Head of caudate nucleus (tissue), 42 donors: ENCODE measurements at regions not wholly inside any gene's neighbourhood (a gene's known extent, or its start where the extent isn't known, plus 50 kb on each side); places are given as distances from the start of the nearest gene placed in this dataset.
A peak's percentile ranks its signal among the peaks of the same experiment; 100 is the strongest.

Experiments used
- DNase-seq, 42 donors: peaks; one replicate each; pipeline versions ENCODE4 v3.0.0 to v3.0.0-alpha.2; 2020 to 2021; ENCODE audit warnings: mixed read lengths in 7 of 42
- intact Hi-C: fragments of 100-400 bp; cut with DNase I; formaldehyde crosslinking; loops from one replicate; pipeline ENCODE4 v1.15.0; 2022

DNA sequence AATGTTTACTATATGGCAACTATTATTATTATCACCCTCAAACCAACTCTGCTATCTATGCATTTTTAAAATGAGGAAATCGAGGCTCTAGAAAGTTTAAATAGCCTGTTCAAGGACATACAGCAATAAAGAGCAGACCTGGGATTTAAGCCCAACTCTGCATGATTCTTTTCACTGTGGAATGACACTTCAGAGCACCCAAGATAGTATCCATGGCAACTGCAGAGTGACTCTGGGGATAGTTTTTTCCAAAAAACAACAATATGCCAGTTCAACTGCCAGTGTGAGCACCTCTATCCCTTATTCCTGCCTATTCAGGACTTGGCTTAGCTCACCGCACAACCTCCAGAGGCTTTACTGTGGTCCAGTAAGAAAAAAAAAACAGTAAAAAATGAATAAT is 293.9 kb downstream of the BRINP2 start:
- DNase-seq = no peak
- intact Hi-C loops = no loop called here

DNA sequence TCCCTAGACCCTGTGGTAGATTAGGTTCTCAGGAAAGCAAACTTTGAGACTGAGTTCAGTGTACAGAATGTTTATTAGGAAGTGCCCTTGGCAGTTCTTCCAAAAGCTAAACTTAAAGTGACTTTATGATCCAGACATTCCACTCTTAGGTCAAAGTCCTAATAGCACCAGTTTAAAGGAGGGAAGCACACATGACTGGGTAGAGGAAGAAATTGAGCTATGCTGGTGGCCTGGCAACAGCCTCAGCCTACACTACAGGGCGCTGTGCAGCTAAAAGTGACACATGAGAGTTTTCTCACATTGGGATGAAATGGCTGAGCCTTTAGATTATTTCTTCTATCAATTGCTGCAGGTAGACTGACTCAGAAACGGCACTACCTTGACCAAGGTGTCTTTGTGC is 280.4 kb downstream of the BRINP2 start:
- intact Hi-C loops = no loop called here
- no peak for DNase-seq

DNA sequence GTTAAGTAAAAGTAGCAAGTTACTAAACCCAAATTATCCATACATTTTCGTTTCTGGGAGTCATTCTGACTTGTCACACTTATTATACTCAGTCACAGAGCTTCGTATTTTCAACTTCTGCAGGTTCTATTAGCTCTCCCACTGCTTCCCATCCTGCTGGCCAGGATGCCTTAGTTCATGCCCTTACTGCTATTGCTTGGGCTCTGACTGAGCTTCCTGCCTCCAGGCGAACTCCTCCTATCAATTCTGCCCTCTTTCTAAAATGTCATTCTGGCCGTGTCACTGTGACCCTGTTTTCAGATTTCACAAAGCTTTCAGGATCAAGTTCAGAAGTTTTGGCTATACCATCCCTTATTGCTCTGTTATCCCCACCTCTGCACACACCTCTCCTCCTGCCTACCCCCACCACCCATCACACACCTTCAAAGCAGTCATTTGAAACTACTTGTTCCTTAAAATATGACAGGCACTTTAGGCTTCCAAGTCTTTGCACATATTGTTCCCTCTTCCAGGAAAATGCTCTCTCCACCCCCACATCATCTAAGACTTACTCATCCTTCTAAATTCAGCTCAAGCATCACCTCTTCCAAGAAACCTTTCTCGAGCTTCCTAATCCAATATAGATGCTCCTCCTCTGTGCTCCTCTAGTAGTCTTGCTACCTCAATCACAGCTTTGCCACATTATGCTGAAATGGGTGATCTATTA is 278.0 kb downstream of the BRINP2 start:
- peak in 39 of 42 donors; percentile 12 to 80 (median 46) for DNase-seq
- intact Hi-C loops = no loop called here

DNA sequence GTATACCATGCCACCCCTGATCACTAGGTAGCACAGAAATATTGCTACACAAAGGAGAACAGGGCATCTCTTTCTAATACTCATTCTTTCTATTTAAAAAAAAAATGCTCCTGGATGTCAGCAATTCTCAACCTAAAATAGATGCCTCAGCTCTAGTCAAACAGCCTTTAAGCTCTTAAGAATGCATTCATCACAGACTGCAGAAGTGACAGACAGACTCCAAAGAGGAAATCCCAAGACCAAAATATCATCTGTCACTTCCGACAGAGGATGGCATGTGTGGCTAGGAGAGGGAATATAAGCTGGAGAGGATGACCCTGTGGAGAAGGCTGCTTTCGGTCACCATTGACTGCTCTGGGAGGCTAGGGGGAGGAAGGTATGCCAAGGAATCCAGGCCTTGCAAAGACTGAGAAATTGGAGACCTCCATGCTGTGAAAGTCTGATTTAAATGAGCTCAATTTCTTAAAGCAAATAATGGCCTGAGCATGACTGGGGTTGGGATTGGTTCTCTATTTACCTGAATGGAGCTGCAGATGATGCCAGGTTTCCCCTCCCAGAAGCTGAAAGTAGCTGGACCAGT is 277.4 kb downstream of the BRINP2 start:
- no peak for DNase-seq
- intact Hi-C loops = no loop called here

DNA sequence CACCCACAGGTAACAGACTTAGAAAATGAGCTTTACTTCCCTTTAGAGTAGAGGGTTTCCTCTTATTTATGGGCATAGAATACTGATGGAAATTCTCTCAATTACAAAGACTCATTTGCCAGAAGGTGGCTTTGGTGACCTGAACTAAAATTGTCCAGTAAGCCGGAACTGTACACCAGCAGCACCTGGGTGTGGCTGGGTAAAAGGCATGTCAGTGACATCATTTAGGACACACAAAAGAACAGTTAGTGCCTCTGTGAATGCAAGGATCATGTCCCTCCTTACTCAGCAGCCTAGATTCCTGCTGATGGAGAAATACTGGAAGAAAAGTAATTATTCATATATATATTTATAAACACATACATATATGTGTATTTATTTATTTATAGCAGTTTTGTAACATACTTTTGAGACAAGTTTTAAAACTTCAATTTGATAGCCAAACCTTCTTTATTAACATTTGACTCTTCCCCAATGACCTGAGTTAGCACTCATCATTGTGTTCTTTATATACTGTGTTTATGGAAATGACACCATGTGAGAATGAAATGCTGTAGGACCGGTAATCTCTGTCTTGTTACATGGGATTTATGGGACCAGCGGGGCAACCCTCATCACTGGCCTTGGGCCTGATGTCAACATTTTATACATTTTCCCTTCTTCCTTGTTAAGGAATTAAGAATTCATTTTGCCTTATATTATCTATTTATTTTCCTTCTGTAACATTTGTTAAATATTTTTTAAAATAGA is 274.4 kb downstream of the BRINP2 start:
- no peak for DNase-seq
- intact Hi-C loops = no loop called here

DNA sequence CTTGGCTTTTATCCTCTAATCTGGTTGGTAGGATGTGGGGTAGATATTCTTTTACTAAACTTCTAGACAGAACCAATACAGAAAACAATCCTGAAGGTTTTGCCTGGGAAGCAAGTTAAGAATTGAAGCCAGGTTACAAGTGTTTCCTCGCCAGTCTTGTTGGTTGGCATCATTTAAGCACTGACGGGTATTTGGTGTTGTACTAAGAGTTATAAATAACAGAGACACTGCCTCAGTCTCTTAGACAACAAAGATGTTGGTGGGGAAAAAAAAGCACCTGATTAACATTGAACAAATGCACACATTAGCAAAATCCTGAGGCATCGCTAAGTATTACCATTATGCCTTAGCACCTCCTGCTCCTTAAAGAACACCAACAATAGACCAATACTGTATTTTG is 272.2 kb downstream of the BRINP2 start:
- intact Hi-C loops = no loop called here
- no peak for DNase-seq

DNA sequence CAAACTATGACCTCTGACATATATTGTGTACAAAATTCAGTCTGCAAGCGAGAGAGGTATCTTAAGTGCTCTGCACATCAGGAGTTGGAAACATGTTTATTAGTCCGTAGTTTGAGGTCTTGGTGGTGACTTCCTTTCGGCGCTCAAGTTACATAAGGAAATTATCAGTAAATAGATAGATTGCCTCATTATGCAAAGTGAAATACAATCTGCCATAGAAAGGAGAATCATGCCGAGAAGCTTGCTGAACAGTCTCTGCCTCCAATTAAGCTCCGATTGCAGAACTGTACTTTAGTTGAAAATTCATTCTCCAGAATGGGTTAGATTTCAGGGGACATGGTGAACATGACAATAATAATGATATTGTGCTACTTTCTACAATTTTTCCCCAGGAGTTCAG is 271.8 kb downstream of the BRINP2 start:
- intact Hi-C loops = no loop called here
- DNase-seq = no peak

DNA sequence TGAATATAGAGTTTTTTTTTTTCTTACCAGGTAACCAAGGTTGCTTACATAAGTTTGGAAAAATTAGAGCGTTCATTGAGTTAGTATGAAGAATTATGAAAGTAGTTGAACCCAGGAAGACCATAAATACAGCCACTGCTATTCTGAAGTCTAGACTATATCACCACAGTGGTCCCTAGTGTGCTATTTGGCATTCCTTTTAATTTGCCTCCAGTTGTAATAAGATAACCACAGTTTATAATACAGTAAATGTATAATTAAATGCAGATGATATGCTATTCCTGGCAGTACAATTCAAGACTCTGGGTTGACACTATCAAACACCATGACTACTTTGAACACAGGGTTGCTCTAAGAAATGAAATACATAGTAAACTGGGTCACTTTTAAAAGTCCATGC is 270.5 kb downstream of the BRINP2 start:
- intact Hi-C loops = no loop called here
- DNase-seq = no peak

DNA sequence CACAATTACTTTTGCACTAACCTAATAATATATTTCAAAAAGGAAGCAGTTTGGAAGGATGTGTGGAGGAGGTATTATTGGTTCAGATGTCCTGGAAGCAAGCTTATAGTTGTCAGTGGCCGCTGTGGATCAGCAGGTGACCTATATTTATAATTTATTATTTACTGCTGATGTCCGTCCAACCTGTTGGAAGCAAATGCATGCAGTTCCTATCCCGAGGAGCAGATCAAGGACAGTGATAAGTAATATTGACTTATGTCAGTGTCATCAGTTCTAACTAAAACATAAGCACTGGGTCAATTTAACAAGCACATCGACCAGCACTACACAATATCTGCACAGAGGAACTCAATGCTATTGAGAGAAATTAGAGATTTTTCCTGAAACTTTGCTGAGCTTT is 270.1 kb downstream of the BRINP2 start:
- no peak for DNase-seq
- intact Hi-C loops = no loop called here

DNA sequence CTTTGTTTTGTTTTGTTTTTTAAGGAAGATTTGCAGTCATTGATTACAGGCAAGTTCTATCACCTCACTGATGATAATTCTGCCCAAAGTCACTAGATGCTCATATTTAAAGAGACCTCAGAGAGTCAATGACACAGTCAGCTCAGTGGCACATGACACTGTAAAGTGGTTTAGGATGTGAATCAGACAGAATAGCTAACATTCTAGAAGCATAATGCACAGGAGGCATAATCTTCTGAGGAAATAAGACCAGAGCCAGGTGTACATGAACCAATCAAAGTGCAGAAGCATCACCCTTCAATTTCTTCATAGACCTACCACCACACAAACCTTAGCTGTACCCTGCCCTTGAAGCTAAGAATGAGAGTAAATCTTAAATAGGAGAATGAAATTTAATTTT is 268.5 kb downstream of the BRINP2 start:
- no peak for DNase-seq

DNA sequence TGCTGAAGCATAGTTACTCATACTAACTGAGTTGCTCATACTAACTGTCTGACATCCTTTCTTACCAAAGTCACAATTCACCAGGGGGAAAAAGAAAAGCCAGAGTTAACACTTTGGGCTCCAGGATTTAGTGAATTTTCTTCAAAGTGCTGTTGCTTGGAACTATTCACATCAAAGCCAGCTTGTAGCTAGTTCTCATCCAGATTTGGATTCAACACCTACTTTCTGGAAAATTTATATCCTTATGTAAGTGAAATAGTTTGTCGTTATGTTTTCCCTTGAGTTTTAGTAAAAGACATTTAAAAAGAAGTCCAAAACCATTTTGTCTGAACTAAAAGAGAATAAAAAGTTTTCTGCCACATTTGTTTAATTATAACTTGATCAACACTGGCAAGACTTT is 264.6 kb downstream of the BRINP2 start:
- intact Hi-C loops = no loop called here
- DNase-seq = no peak

More for the DNA sequence above, 268.5 kb downstream of the BRINP2 start:
- intact Hi-C loops = no loop called here

DNA sequence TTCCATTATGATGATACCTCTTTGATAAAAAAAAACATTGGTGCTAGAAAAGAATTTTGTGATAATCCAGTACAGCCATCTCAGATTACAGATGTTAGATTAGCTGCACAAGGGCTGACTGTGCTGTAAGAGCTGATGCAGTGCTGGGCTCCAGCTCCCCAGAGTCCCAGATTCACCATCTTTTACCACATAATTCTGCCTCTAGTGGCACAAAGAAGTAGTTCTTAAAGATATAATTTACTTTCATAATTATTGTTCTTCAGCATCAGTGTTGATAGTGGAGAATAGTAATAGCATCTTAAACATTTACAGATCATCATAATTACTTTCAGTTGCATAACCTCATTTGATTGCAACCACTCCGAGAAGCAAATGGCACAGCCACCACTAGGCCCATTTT is 262.1 kb downstream of the BRINP2 start:
- intact Hi-C loops = no loop called here
- no peak for DNase-seq

DNA sequence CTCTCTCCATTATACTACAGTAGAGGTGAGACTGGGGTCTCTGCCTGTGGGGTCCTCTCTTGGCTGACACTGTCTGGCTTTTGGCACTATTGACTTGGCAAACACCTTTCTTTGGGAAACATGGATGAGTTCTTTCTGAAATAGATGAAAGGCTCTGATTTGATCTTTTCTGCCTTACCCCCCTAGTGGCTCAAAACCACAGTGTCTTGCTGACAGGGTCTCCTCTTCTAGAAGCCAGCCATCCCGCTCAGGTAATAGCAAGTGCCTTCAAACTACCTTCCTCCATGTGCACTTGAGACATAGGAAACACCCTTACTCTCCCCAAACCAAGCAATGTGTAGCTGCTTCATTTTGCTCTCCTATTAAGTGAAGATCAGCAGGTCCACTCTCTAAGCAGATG is 260.4 kb downstream of the BRINP2 start:
- intact Hi-C loops = no loop called here
- no peak for DNase-seq

DNA sequence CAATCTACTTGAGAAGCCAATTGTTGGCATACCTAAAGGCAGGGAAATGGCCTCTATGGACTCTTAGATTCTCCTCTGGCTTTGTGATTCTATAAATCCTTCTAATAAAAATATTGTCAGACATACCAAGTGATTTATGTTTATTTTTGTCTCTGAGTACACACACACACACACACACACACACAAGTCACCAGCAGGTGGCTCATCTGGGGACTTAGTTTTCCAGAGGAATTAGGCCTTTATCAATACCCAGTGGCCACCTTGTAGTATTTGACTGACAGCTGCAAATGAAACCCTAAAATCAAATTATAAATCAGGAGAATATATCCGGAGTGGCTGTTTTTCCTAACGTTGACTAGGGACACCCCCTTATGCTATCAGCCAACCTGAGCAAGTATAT is 258.5 kb downstream of the BRINP2 start:
- DNase-seq = no peak
- intact Hi-C loops = no loop called here

DNA sequence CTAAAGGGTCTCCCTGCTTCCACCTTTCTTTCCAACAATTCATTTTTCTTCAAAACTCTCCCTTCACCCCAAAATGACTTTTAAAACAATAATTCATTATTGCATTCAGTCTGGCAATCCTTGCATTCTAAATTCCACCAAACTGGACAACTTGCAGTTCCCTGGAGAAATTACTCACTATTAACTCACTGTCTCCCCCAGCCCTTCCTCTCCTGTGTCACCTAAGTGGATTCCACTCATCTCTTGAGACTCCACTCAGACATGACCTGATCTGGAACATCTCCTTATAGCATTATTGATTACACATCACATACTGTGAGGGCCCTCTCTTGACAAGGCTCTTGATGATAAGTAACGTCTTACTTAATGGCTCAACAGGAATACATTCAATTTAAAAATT is 257.1 kb downstream of the BRINP2 start:
- intact Hi-C loops = no loop called here
- no peak for DNase-seq

DNA sequence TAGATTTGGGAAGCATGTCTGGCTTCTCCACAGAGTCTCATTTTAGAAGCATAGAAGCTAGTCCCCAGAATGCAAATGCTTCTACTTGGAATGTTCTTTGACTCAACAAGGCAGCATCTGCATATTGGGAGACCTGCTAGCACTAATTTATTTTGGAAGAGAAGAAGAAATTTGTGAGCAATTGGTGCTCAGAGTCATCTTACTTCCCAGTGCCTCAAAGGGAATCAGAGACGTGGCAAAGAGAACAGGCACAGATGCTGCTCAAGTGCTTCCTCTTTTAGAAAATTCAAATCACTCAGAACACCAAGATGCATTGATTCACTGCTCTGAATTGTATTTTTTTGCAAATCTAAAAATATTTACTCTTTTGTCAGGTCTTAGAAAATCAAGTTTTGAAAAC is 255.7 kb downstream of the BRINP2 start:
- DNase-seq = peak in 10 of 42 donors; percentile 3 to 58 (median 20)
- intact Hi-C loops = no loop called here

DNA sequence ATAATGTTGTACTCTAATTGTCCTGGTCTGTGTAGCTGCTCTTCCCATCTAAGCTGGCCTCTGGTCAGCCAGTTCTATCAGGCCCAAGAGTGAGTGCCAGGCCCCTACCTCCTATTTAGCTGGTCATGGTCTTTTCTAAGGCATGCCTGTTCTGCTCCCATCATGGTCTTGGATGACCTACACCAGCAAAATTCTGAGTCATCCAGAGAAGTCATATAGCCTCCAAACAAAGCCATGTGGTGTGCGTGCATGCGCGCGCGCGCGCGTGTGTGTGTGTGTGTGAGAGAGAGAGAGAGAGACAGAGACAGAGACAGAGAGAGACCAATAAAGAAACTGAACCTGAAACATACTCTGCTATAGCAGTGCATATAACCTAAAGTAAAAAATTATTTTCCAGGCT is 254.4 kb downstream of the BRINP2 start:
- intact Hi-C loops = no loop called here
- no peak for DNase-seq

DNA sequence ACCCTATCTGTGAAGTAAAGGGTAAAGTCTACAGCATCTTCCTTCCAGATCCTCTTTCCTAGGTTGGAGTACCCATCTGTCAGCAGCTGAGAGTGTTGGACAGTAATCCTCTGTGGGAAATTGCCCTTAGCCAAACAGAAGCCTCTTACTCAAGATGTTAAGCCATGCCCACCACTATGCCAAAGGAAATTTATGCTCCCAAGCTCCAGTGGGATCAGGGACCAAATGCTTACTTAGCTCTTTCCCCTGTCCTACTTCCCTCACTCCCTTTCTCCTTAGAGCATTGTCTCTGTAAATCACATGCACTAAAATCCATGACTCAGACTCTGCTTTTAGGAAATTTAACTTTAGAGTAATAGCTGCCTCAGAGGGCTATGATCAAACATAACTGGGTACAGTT is 254.0 kb downstream of the BRINP2 start:
- intact Hi-C loops = no loop called here
- no peak for DNase-seq

DNA sequence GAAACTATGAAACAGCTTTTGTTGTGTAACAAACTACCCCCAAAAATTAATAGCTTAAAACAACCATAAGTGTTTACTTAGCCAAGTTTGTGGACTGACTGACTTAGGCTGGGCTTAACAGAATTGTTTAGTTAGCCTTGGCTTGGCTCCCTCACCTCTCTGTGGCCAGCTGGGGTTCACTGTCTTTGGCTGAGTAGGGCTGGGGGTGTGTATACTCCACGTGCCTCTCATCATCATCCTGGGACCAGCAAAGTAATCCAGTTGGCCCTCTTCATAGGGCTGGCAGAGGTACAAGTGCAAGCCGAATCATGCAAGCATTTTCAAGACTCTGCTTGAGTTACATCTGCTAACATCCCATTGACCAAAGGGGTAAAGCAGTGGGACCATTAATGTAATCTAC is 252.3 kb downstream of the BRINP2 start:
- intact Hi-C loops = no loop called here
- no peak for DNase-seq

DNA sequence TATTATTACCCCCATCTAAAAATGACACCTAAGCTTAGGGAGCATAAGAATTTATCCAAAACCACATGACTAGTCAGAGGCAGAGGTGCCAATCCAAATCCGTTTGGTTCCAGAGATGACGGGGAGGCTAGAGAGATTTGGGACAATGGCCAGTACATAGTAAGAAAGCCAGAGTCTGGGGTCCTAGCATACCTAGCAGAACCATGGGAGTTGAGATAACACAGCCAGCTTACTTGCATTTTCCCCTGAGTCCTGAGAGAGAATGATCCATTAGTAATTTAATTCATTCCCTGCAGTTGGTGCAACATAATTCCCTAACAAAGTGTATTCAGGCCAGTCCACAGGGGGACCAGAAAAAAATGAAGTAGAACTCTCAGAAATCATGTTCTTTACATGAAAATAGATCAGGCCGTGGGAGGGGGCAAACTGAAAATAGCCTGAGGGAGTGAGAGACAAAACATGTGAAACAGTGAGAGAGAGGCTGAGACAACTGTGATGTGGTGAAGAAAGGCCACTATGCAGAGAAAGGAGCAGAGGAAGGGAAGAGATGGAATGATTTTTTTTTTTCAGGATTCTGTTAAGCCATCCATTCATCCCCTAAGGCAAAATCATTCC is 243.3 kb downstream of the BRINP2 start:
- intact Hi-C loops = no loop called here
- no peak for DNase-seq
